Left ventricle myocardium inferior (tissue), 1 donor: ENCODE measurements at regions not wholly inside any gene's neighbourhood (a gene's known extent, or its start where the extent isn't known, plus 50 kb on each side); places are given as distances from the start of the nearest gene placed in this dataset.

Source experiments
- DNase-seq: peaks from one replicate; pipeline ENCODE4 v3.0.0-alpha.2; 2020
- H3K27ac ChIP-seq: fragments of 200-600 bp; replicated peaks from 2 replicates; pipeline ENCODE4 v1.8.0; 2021
- H3K27me3 ChIP-seq: fragments of 200-600 bp; 2 replicates; pipeline ENCODE4 v1.8.0; 2021; ENCODE audit warnings: low read depth
- H3K36me3 ChIP-seq: fragments of 200-600 bp; 2 replicates; pipeline ENCODE4 v1.8.0; 2021
- H3K4me1 ChIP-seq: fragments of 200-600 bp; 2 replicates; pipeline ENCODE4 v1.8.0; 2021
- H3K4me3 ChIP-seq: fragments of 200-600 bp; 2 replicates; pipeline ENCODE4 v1.8.0; 2021; ENCODE audit warnings: mild to moderate bottlenecking, moderate library complexity
- H3K9me3 ChIP-seq: fragments of 200-600 bp; replicated peaks from 2 replicates; pipeline ENCODE4 v1.8.0; 2021
- CTCF ChIP-seq: fragments of 200-600 bp; IDR thresholded peaks from 2 replicates; pipeline ENCODE4 v1.8.0; 2021; ENCODE audit warnings: antibody characterized with exemption, mild to moderate bottlenecking, borderline replicate concordance
- intact Hi-C: fragments of 100-400 bp; cut with micrococcal nuclease; formaldehyde crosslinking; loops from one replicate; pipeline ENCODE4 v1.11.0; 2022
- donor health status: DM: no; HTN: yes; CAD: no; lungs with severe emphysema.

- Histone ChIP-seq H3K27ac (no peak overlapping the region), H3K9me3 (peaks cover 4% of the 10 kb centered on the region), H3K4me1 (peaks cover 35% of the 10 kb centered on the region), H3K4me3 (no peak overlapping the region), H3K36me3 (no peaks in the 10 kb centered on the region), H3K27me3 (no peaks in the 10 kb centered on the region)
- intact Hi-C loops: no loop called here
- no peak for DNase-seq
- TF ChIP-seq CTCF: no peak
These were observed 206.8 kb downstream of the SKIDA1 start for GRCh38 chr10:21318540-21319167.

GRCh38 chr10:21317902-21318301 lies 207.6 kb downstream of the SKIDA1 start:
- H3K27ac ChIP-seq: no peak overlapping the region
- TF ChIP-seq CTCF: no peak

GRCh38 chr10:21315645-21316220 lies 209.7 kb downstream of the SKIDA1 start:
- H3K36me3 ChIP-seq: no peaks in the 10 kb centered on the region
- no peak overlapping the region for H3K4me3 ChIP-seq
- TF ChIP-seq CTCF: no peak
- H3K4me1 ChIP-seq: peaks cover 37% of the 10 kb centered on the region
- intact Hi-C loops: no loop called here
- H3K27ac ChIP-seq: peak overlapping the region; percentile 62
- no peaks in the 10 kb centered on the region for H3K27me3 ChIP-seq
- peak; percentile 74 for DNase-seq
- H3K9me3 ChIP-seq: no peaks in the 10 kb centered on the region

More at GRCh38 chr10:21317902-21318301, 207.6 kb downstream of the SKIDA1 start:
- DNase-seq: no peak
- intact Hi-C loops: no loop called here
- Histone ChIP-seq H3K4me1 (peaks cover 37% of the 10 kb centered on the region), H3K9me3 (peaks cover 4% of the 10 kb centered on the region), H3K36me3 (no peaks in the 10 kb centered on the region), H3K4me3 (no peak overlapping the region), H3K27me3 (no peaks in the 10 kb centered on the region)

- intact Hi-C loops: no loop called here
These were observed 210.4 kb downstream of the SKIDA1 start for GRCh38 chr10:21314906-21315644.

More at GRCh38 chr10:21314906-21315644, 210.4 kb downstream of the SKIDA1 start:
- peaks cover 37% of the 10 kb centered on the region for H3K4me1 ChIP-seq
- no peaks in the 10 kb centered on the region for H3K9me3 ChIP-seq
- H3K27ac ChIP-seq: peak overlapping the region; percentile 62
- no peak overlapping the region for H3K4me3 ChIP-seq
- H3K27me3 ChIP-seq: no peaks in the 10 kb centered on the region
- no peaks in the 10 kb centered on the region for H3K36me3 ChIP-seq
- no peak for TF ChIP-seq CTCF
- no peak for DNase-seq
